Caco-2 (cell line): ENCODE measurements at regions not wholly inside any gene's neighbourhood (a gene's known extent, or its start where the extent isn't known, plus 50 kb on each side); places are given as distances from the start of the nearest gene placed in this dataset.

Source experiments
- BruUV-seq: library from RNA; stranded (reverse); fragments of 400-500 nt; replicated peaks from 2 replicates; lab custom pipeline; 2021; lab: Mats Ljungman, UMichigan
- CTCF ChIA-PET: fragments of 300-600 bp; sonication (Branson Sonifier 250); formaldehyde crosslinking; loops from one replicate; lab custom pipeline; 2022; ENCODE audit warnings: antibody characterized with exemption; lab: Charles Lee
- POLR2A ChIA-PET: fragments of 300-600 bp; sonication (Branson Sonifier 250); formaldehyde crosslinking; loops from one replicate; lab custom pipeline; 2022; ENCODE audit warnings: antibody characterized with exemption; lab: Charles Lee
- DNase-seq, 2 experiments: peaks; one replicate each; pipeline versions ENCODE4 v3.0.0 to v3.0.0-alpha.2; 2020 to 2022
- H3K27me3 ChIP-seq: replicated peaks from 2 replicates; pipeline ENCODE4 v1.6.0; 2011; ENCODE audit warnings: low read length; ENCODE audit not compliant: control insufficient read depth, insufficient read depth
- H3K36me3 ChIP-seq: 2 replicates; pipeline ENCODE4 v1.5.1; 2011; ENCODE audit warnings: low read length; ENCODE audit not compliant: control insufficient read depth, insufficient read depth
- H3K4me1 ChIP-seq: fragments of 250-450 bp; sonication (Bioruptor Pico); 2 replicates; pipeline ENCODE4 v1.5.1; 2020; ENCODE audit warnings: mild to moderate bottlenecking
- H3K4me3 ChIP-seq: 2 replicates; pipeline ENCODE4 v1.5.1; 2011; ENCODE audit warnings: low read depth, mild to moderate bottlenecking, control low read depth, low read length
- H3K9me3 ChIP-seq: fragments of 250-450 bp; sonication (Bioruptor Pico); 2 replicates; pipeline ENCODE4 v1.5.1; 2020; ENCODE audit warnings: mild to moderate bottlenecking, moderate library complexity
- H3K27ac Mint-ChIP-seq: one replicate; pipeline ENCODE4 v1.8.0; 2022; ENCODE audit warnings: mixed read lengths; ENCODE audit not compliant: unreplicated experiment
- H3K27me3 Mint-ChIP-seq: one replicate; pipeline ENCODE4 v1.8.0; 2022; ENCODE audit warnings: mixed read lengths; ENCODE audit not compliant: insufficient read depth, unreplicated experiment
- H3K36me3 Mint-ChIP-seq: one replicate; pipeline ENCODE4 v1.8.0; 2022; ENCODE audit warnings: mild to moderate bottlenecking, mixed read lengths; ENCODE audit not compliant: insufficient read depth, unreplicated experiment
- H3K4me1 Mint-ChIP-seq: one replicate; pipeline ENCODE4 v1.8.0; 2022; ENCODE audit warnings: low read depth, mixed read lengths; ENCODE audit not compliant: unreplicated experiment
- H3K4me3 Mint-ChIP-seq: one replicate; pipeline ENCODE4 v1.8.0; 2022; ENCODE audit warnings: mild to moderate bottlenecking, moderate library complexity, mixed read lengths; ENCODE audit not compliant: unreplicated experiment
- H3K9me3 Mint-ChIP-seq: one replicate; pipeline ENCODE4 v1.8.0; 2022; ENCODE audit warnings: mixed read lengths; ENCODE audit not compliant: unreplicated experiment
- intact Hi-C: fragments of 100-400 bp; cut with micrococcal nuclease; formaldehyde crosslinking; loops from one replicate; pipeline ENCODE4 v1.10.0; 2022; ENCODE audit not compliant: unreplicated experiment
- TF ChIP-seq, protein P1 (sequence below), 2 experiments: fragments of 200-600 bp in 1 of 2; IDR thresholded peaks; 1 replicate in 1 of 2; 2 replicates in 1 of 2; pipeline versions ENCODE4 v1.5.1 to v1.8.0; 2011 to 2022; ENCODE audit warnings: antibody characterized with exemption in 1 of 2, control low read depth in 1 of 2, inconsistent platforms in 1 of 2, low read depth in 1 of 2, low read length in 1 of 2, mild to moderate bottlenecking in 1 of 2, moderate library complexity in 1 of 2; ENCODE audit not compliant: insufficient read depth in 1 of 2, severe bottlenecking in 1 of 2, unreplicated experiment in 1 of 2

DNA sequence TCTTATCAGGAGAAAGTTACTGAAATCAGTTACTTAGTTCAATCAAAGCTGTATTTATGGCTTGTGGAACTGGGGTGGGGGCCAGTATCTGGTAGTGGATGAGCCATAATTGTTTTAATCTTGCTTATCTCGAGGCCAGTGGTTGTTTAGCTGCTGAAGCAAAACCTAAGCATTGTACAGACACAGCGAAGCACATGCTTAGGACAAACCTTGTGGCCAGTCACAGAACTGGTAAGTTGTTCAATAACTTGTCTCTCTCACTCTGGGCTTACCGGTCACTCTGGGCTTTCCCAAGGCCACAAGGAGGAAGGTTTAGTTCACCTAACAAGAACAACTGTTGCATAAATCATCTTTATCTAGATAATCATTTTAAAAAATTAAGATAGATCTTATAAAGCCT lies 296.6 kb upstream of the NETO1 start:
- no peaks in the 10 kb centered on the region for H3K9me3 Mint-ChIP-seq
- H3K27me3 ChIP-seq = no peaks in the 10 kb centered on the region
- H3K36me3 ChIP-seq = no peaks in the 10 kb centered on the region
- intact Hi-C loops = no loop called here
- no peaks in the 10 kb centered on the region for H3K27me3 Mint-ChIP-seq
- H3K4me1 Mint-ChIP-seq = no peaks in the 10 kb centered on the region
- BruUV-seq = no TSS peak
- H3K27ac Mint-ChIP-seq = no peak overlapping the region
- H3K36me3 Mint-ChIP-seq = no peaks in the 10 kb centered on the region
- H3K4me1 ChIP-seq = no peaks in the 10 kb centered on the region
- no peak for DNase-seq
- ChIA-PET CTCF (no interaction called here), POLR2A (no interaction called here)
- no peak overlapping the region for H3K4me3 Mint-ChIP-seq
- H3K4me3 ChIP-seq = no peak overlapping the region
- TF ChIP-seq, protein P1, sequence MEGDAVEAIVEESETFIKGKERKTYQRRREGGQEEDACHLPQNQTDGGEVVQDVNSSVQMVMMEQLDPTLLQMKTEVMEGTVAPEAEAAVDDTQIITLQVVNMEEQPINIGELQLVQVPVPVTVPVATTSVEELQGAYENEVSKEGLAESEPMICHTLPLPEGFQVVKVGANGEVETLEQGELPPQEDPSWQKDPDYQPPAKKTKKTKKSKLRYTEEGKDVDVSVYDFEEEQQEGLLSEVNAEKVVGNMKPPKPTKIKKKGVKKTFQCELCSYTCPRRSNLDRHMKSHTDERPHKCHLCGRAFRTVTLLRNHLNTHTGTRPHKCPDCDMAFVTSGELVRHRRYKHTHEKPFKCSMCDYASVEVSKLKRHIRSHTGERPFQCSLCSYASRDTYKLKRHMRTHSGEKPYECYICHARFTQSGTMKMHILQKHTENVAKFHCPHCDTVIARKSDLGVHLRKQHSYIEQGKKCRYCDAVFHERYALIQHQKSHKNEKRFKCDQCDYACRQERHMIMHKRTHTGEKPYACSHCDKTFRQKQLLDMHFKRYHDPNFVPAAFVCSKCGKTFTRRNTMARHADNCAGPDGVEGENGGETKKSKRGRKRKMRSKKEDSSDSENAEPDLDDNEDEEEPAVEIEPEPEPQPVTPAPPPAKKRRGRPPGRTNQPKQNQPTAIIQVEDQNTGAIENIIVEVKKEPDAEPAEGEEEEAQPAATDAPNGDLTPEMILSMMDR (IDR thresholded peaks at IDR 0.05; ENCODE audit: insufficient read depth in 1 of 2, low read depth in 1 of 2, low read length in 1 of 2, severe bottlenecking in 1 of 2, unreplicated experiment in 1 of 2) = no peak
- no peaks in the 10 kb centered on the region for H3K9me3 ChIP-seq

DNA sequence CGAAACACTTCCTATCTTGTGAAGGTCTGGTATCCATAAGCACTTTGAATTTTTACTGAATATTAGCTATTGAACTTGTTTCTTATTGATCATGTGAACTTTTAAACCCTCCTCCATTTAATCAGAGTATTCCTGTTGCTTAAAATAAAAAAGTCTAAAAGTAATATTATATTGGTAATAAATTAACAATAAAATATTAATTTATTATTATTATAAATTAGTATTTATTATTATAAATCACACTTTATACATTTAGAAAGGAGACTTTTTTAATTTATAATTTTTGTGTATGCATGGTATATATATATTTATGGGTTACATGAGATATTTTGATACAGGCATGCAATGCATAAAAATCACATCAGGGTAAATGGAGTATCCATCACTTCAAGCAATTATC lies 295.4 kb upstream of the NETO1 start:
- no peaks in the 10 kb centered on the region for H3K9me3 Mint-ChIP-seq
- TF ChIP-seq, protein P1 (IDR thresholded peaks at IDR 0.05; ENCODE audit: insufficient read depth in 1 of 2, low read depth in 1 of 2, low read length in 1 of 2, severe bottlenecking in 1 of 2, unreplicated experiment in 1 of 2) = no peak
- H3K4me3 Mint-ChIP-seq = no peak overlapping the region
- no peaks in the 10 kb centered on the region for H3K27me3 ChIP-seq
- no TSS peak for BruUV-seq
- H3K36me3 ChIP-seq = no peaks in the 10 kb centered on the region
- intact Hi-C loops = no loop called here
- no peaks in the 10 kb centered on the region for H3K4me1 Mint-ChIP-seq
- ChIA-PET POLR2A (no interaction called here), CTCF (no interaction called here)
- H3K4me3 ChIP-seq = no peak overlapping the region
- no peak overlapping the region for H3K27ac Mint-ChIP-seq
- no peaks in the 10 kb centered on the region for H3K9me3 ChIP-seq
- DNase-seq = no peak
- H3K4me1 ChIP-seq = no peaks in the 10 kb centered on the region
- no peaks in the 10 kb centered on the region for H3K36me3 Mint-ChIP-seq
- no peaks in the 10 kb centered on the region for H3K27me3 Mint-ChIP-seq

DNA sequence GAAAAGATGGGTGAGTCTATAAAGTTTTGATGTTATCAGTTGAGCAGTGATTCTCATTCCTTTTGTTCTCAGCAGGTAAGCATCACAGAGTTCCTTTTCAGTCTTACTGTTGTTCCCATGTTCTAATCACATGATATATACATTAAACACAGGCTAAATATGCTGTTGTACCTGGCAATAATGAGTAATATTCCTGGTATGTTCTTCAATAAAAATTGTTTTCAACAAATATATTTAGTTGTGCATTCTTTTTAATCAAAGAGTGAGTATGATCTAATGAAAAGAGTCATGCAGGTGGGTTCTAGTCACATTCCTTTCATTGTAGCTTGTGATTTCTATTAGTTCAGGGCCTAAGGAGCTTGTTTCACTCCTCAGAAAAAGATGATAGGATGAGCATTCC lies 288.3 kb upstream of the NETO1 start:
- no peaks in the 10 kb centered on the region for H3K36me3 Mint-ChIP-seq
- no peaks in the 10 kb centered on the region for H3K27me3 ChIP-seq
- no peaks in the 10 kb centered on the region for H3K4me1 ChIP-seq
- TF ChIP-seq, protein P1 (IDR thresholded peaks at IDR 0.05; ENCODE audit: insufficient read depth in 1 of 2, low read depth in 1 of 2, low read length in 1 of 2, severe bottlenecking in 1 of 2, unreplicated experiment in 1 of 2) = no peak
- ChIA-PET CTCF (no interaction called here), POLR2A (no interaction called here)
- H3K36me3 ChIP-seq = no peaks in the 10 kb centered on the region
- no peaks in the 10 kb centered on the region for H3K9me3 ChIP-seq
- no peak overlapping the region for H3K4me3 Mint-ChIP-seq
- no peaks in the 10 kb centered on the region for H3K27me3 Mint-ChIP-seq
- no peak overlapping the region for H3K4me3 ChIP-seq
- no peak overlapping the region for H3K27ac Mint-ChIP-seq
- BruUV-seq = no TSS peak
- H3K9me3 Mint-ChIP-seq = no peaks in the 10 kb centered on the region
- intact Hi-C loops = no loop called here
- DNase-seq = no peak
- H3K4me1 Mint-ChIP-seq = no peaks in the 10 kb centered on the region
